ENCODE measurements at regions not wholly inside any gene's neighbourhood (a gene's known extent, or its start where the extent isn't known, plus 50 kb on each side); places are given as distances from the start of the nearest gene placed in this dataset.

DNA sequence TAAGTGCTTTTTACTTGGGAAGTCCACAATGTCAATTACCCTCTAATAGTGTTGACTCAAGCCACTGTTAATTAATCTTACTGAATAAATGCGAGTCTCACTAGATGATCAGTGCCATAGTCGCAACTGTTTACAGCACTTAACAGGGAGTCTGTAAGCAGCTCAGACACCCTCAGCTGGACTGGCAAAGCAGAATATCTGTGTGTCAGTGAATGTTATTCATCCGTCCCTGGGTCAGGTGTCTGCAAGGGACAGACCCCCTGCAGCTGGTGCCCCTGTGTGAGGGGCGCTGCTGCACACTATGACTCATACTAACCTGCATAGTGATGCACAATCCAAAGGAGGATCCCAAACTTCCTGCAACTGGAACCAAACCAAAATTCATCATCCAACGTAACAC, 306.5 kb downstream of the HHIPL2 start:
- Histone ChIP-seq H3K27ac (no peak overlapping the region), H3K9me3 (no peaks in the 10 kb centered on the region), H3K4me1 (no peaks in the 10 kb centered on the region), H3K4me3 (no peak overlapping the region), H3K36me3 (no peaks in the 10 kb centered on the region), H3K27me3 (no peaks in the 10 kb centered on the region)
- TF ChIP-seq, protein P1, sequence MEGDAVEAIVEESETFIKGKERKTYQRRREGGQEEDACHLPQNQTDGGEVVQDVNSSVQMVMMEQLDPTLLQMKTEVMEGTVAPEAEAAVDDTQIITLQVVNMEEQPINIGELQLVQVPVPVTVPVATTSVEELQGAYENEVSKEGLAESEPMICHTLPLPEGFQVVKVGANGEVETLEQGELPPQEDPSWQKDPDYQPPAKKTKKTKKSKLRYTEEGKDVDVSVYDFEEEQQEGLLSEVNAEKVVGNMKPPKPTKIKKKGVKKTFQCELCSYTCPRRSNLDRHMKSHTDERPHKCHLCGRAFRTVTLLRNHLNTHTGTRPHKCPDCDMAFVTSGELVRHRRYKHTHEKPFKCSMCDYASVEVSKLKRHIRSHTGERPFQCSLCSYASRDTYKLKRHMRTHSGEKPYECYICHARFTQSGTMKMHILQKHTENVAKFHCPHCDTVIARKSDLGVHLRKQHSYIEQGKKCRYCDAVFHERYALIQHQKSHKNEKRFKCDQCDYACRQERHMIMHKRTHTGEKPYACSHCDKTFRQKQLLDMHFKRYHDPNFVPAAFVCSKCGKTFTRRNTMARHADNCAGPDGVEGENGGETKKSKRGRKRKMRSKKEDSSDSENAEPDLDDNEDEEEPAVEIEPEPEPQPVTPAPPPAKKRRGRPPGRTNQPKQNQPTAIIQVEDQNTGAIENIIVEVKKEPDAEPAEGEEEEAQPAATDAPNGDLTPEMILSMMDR (IDR thresholded peaks at IDR 0.05) = no peak
- TF ChIP-seq POLR2AphosphoS5 (IDR thresholded peaks at IDR 0.05) (no peak), POLR2A (IDR thresholded peaks at IDR 0.05) (no peak), EP300 (IDR thresholded peaks at IDR 0.05) (no peak)
- intact Hi-C loops (cut with DNase I; ENCODE audit: low total_unique reads) = no loop called here
- WGBS, 5 donors = 34 to 62% (median 43%) methylated on average over 5 of the region's 5 CpGs
- DNase-seq = peak in 1 of 2 donors; percentile 14

DNA sequence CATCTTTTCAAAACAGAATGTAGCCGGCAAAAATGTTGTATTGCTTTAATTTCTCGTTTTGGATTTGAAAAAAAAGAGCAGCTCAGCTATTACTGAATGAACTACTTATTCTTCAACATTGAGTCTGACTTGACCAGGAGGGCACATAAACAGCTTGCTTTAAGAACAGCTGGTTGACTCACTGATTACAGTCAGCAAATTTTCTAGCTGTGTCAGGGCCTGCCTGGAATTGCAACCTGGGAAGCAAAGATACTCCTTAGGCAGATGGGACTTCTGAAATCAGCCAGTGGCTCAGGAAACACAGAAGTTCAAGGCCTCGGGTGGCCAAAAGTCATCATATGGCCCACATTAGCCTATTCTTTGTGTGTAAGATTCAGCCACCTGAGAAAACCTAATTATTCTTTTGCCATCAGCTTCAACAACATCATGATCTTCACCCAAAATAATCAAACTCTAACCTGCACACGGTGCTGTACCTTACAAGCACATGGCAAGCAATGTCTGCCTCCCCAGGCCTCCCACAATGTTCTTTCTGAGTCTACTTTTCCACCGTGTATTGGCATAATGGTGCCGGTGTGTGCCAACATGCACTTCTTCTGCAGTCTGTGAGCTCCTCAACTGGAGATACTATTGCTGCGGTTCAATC, 307.2 kb downstream of the HHIPL2 start:
- intact Hi-C loops (cut with DNase I; ENCODE audit: low total_unique reads) = no loop called here
- Histone ChIP-seq H3K4me1 (no peaks in the 10 kb centered on the region), H3K9me3 (no peaks in the 10 kb centered on the region), H3K36me3 (no peaks in the 10 kb centered on the region), H3K27me3 (no peaks in the 10 kb centered on the region), H3K4me3 (no peak overlapping the region), H3K27ac (no peak overlapping the region)
- 60 to 76% (median 69%) methylated on average over 7 of the region's 7 CpGs for WGBS, 5 donors
- TF ChIP-seq EP300 (IDR thresholded peaks at IDR 0.05) (no peak), POLR2A (IDR thresholded peaks at IDR 0.05) (no peak), POLR2AphosphoS5 (IDR thresholded peaks at IDR 0.05) (no peak)
- TF ChIP-seq, protein P1 (IDR thresholded peaks at IDR 0.05) = no peak
- DNase-seq = peak in 1 of 2 donors; percentile 13

DNA sequence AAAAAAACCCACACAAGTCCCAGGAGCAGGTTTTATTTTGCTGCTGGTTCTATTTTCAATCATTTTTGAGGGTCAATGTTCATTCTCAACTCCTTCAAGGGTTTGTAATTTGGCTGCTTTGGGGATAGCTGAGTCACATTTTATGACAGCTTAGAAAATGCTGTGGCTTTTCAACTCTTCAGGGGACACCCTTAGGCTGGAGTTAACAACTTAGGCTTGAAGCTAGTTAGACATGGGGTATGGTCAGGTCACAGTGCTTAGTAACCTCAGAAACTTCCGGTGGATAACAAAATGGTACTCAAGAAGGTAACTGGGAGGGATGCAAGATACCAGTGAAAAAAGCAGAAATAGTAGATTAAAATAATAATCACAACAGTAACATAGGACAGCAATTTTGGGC, 308.8 kb downstream of the HHIPL2 start:
- no peaks in the 10 kb centered on the region for H3K9me3 ChIP-seq
- DNase-seq = no peak
- no peak overlapping the region for H3K27ac ChIP-seq
- H3K4me3 ChIP-seq = no peak overlapping the region
- no peaks in the 10 kb centered on the region for H3K36me3 ChIP-seq
- no peaks in the 10 kb centered on the region for H3K27me3 ChIP-seq
- intact Hi-C loops (cut with DNase I; ENCODE audit: low total_unique reads) = no loop called here
- 93 to 100% (median 95%) methylated on average over 1 of the region's 1 CpG for WGBS, 5 donors
- no peaks in the 10 kb centered on the region for H3K4me1 ChIP-seq
- TF ChIP-seq EP300 (IDR thresholded peaks at IDR 0.05) (no peak), POLR2AphosphoS5 (IDR thresholded peaks at IDR 0.05) (no peak), POLR2A (IDR thresholded peaks at IDR 0.05) (no peak)
- TF ChIP-seq, protein P1 (IDR thresholded peaks at IDR 0.05) = no peak

DNA sequence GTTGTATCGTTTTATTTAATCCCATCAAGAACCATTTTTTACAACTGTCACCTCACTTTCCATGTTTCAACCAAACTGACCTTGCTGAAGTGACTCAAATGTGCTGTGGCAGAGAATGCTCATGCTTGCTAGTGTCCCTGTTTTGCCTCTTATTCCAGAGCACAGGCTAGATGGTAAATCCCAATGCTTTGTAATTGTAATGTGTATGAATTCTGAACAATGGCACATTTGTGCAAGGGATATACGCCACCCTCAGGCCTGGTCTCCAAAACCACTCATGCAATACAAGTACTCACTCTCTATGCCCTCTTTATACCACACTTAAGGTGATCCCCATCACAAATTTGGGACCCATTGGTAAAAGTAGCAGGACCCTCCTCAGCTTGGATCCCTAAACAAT, 313.6 kb downstream of the HHIPL2 start:
- WGBS, 5 donors = 73 to 94% (median 85%) methylated on average over 2 of the region's 2 CpGs
- Histone ChIP-seq H3K36me3 (no peaks in the 10 kb centered on the region), H3K4me3 (no peak overlapping the region), H3K27ac (no peak overlapping the region), H3K27me3 (no peaks in the 10 kb centered on the region), H3K9me3 (no peaks in the 10 kb centered on the region), H3K4me1 (no peaks in the 10 kb centered on the region)
- DNase-seq = no peak
- TF ChIP-seq EP300 (IDR thresholded peaks at IDR 0.05) (no peak), POLR2A (IDR thresholded peaks at IDR 0.05) (no peak), POLR2AphosphoS5 (IDR thresholded peaks at IDR 0.05) (no peak)
- TF ChIP-seq, protein P1 (IDR thresholded peaks at IDR 0.05) = no peak
- intact Hi-C loops (cut with DNase I; ENCODE audit: low total_unique reads) = no loop called here

Measured in stomach (tissue), 8 donors.